Upper lobe of left lung (tissue), 4 donors: ENCODE measurements at regions not wholly inside any gene's neighbourhood (a gene's known extent, or its start where the extent isn't known, plus 50 kb on each side); places are given as distances from the start of the nearest gene placed in this dataset.

Source experiments
- EP300 ChIP-seq, 4 donors: sonication (generic); formaldehyde crosslinking; IDR thresholded peaks; one replicate each; pipeline ENCODE4 v1.5.1; 2017; ENCODE audit warnings: antibody characterized with exemption in 4 of 4, control low read depth in 2 of 4
- POLR2A ChIP-seq, 4 donors: fragments of 450-650 bp; IDR thresholded peaks; one replicate each; pipeline ENCODE4 v1.5.1; 2016 to 2017; ENCODE audit warnings: antibody characterized with exemption in 4 of 4, mild to moderate bottlenecking in 2 of 4
- POLR2AphosphoS5 ChIP-seq, 2 donors: sonication (generic); formaldehyde crosslinking; IDR thresholded peaks; one replicate each; pipeline ENCODE4 v1.5.1; 2017; ENCODE audit warnings: antibody characterized with exemption in 2 of 2
- TF ChIP-seq, protein P1 (sequence below), 6 experiments: fragments of 450-650 bp in 4 of 6; fragments of 200-600 bp in 2 of 6; sonication (generic) in 2 of 6; IDR thresholded peaks; one replicate each; pipeline ENCODE4 v1.5.1; 2016 to 2019; ENCODE audit warnings: antibody characterized with exemption in 6 of 6

DNA sequence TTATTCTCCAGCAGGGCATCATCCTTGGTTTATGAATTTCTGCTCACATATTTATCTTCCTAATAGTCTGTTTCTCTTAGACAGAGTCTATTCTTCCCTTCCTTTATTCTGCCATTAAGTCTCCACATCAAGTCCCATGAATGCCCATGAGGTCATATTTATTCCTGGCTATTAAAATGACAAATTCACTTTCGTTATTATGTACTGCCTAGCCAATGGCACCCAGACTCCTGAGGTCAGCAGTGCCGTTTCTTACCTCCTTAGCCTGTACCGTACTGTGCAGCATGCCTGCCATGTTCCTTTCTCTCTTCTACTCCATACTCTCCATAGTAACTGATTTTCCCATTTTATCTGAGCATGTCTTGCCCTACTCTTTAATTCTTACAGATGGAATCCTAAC, 82.3 kb upstream of the SPTBN1 start:
- TF ChIP-seq, protein P1, sequence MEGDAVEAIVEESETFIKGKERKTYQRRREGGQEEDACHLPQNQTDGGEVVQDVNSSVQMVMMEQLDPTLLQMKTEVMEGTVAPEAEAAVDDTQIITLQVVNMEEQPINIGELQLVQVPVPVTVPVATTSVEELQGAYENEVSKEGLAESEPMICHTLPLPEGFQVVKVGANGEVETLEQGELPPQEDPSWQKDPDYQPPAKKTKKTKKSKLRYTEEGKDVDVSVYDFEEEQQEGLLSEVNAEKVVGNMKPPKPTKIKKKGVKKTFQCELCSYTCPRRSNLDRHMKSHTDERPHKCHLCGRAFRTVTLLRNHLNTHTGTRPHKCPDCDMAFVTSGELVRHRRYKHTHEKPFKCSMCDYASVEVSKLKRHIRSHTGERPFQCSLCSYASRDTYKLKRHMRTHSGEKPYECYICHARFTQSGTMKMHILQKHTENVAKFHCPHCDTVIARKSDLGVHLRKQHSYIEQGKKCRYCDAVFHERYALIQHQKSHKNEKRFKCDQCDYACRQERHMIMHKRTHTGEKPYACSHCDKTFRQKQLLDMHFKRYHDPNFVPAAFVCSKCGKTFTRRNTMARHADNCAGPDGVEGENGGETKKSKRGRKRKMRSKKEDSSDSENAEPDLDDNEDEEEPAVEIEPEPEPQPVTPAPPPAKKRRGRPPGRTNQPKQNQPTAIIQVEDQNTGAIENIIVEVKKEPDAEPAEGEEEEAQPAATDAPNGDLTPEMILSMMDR (IDR thresholded peaks at IDR 0.05) = no peak
- no peak for TF ChIP-seq POLR2A (IDR thresholded peaks at IDR 0.05)
- no peak for TF ChIP-seq POLR2AphosphoS5 (IDR thresholded peaks at IDR 0.05)
- no peak for TF ChIP-seq EP300 (IDR thresholded peaks at IDR 0.05)
